A673 (cell line): ENCODE measurements at regions not wholly inside any gene's neighbourhood (a gene's known extent, or its start where the extent isn't known, plus 50 kb on each side); places are given as distances from the start of the nearest gene placed in this dataset.

Source experiments
- CTCF ChIP-seq: fragments of 300-800, 200-600 bp; sonication (generic); conservative IDR thresholded peaks from 2 replicates; pipeline ENCODE4 v1.5.1; 2017; ENCODE audit warnings: low read depth, mild to moderate bottlenecking, antibody characterized with exemption, low read length, moderate library complexity, mixed read lengths
- EZH2 ChIP-seq: fragments of 200-600 bp; sonication (generic); IDR thresholded peaks from 2 replicates; pipeline ENCODE4 v1.6.1; 2017; ENCODE audit warnings: borderline replicate concordance, low read depth, mild to moderate bottlenecking, mixed read lengths, antibody characterized with exemption, low read length; ENCODE audit not compliant: poor library complexity, severe bottlenecking

GRCh38 chr7:82549616-82550285 lies 106.2 kb upstream of the CACNA2D1 start:
- no peak for TF ChIP-seq CTCF
- no peak for TF ChIP-seq EZH2
